Activated T-helper 17 cell treated with anti-CD3 and anti-CD28 coated beads, Interleukin-2, amount 50 U/mL, for 72 hours (primary cell): ENCODE measurements at regions not wholly inside any gene's neighbourhood (a gene's known extent, or its start where the extent isn't known, plus 50 kb on each side); places are given as distances from the start of the nearest gene placed in this dataset.

Source experiments
- ATAC-seq: fragments of 150-1000 bp; cut with Tn5 transposase; replicated peaks from 2 replicates; pipeline ENCODE4 v1.10.0; 2021; ENCODE audit warnings: mild to moderate bottlenecking, moderate library complexity
- H3K27ac Mint-ChIP-seq: one replicate; pipeline ENCODE4 v1.8.0; 2022; ENCODE audit warnings: mixed read lengths
- H3K27me3 Mint-ChIP-seq: one replicate; pipeline ENCODE4 v1.8.0; 2022; ENCODE audit warnings: mixed read lengths
- H3K36me3 Mint-ChIP-seq: one replicate; pipeline ENCODE4 v1.8.0; 2022; ENCODE audit warnings: low read depth, mild to moderate bottlenecking, mixed read lengths
- H3K4me1 Mint-ChIP-seq: one replicate; pipeline ENCODE4 v1.8.0; 2022; ENCODE audit warnings: mixed read lengths
- H3K4me3 Mint-ChIP-seq: one replicate; pipeline ENCODE4 v1.8.0; 2022; ENCODE audit warnings: mild to moderate bottlenecking, mixed read lengths
- H3K9me3 Mint-ChIP-seq: one replicate; pipeline ENCODE4 v1.8.0; 2022; ENCODE audit warnings: mixed read lengths

DNA sequence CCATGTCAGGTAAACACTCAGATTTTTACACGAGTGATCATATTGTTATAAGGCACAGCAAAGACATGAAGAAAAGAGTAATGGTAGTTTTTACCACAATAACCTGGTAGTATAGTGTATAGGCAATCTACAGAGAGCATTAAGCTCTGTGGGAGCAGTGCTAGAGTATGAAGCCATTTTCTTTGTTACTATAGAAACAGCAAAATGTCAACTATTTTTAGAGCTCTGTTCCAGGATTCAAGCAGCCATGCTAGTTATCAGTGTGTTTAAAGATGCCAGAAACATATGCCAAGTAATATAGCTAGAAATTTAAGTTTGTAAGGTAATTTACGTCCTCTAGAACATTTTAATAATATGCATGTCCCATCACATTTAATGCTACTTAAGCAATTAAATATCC, 77.6 kb upstream of the RGS18 start:
- ATAC-seq = no peak

GRCh38 chr1:192081359-192081758, 76.9 kb upstream of the RGS18 start:
- Mint-ChIP-seq H3K36me3 (no peaks in the 10 kb centered on the region), H3K27me3 (no peaks in the 10 kb centered on the region), H3K9me3 (peaks cover 5% of the 10 kb centered on the region), H3K27ac (no peak overlapping the region), H3K4me3 (no peak overlapping the region), H3K4me1 (no peaks in the 10 kb centered on the region)
- no peak for ATAC-seq

More for the DNA sequence above, 77.6 kb upstream of the RGS18 start:
- no peak overlapping the region for H3K27ac Mint-ChIP-seq
- H3K9me3 Mint-ChIP-seq = peaks cover 5% of the 10 kb centered on the region
- no peaks in the 10 kb centered on the region for H3K4me1 Mint-ChIP-seq
- H3K27me3 Mint-ChIP-seq = no peaks in the 10 kb centered on the region
- H3K4me3 Mint-ChIP-seq = no peak overlapping the region
- no peaks in the 10 kb centered on the region for H3K36me3 Mint-ChIP-seq

DNA sequence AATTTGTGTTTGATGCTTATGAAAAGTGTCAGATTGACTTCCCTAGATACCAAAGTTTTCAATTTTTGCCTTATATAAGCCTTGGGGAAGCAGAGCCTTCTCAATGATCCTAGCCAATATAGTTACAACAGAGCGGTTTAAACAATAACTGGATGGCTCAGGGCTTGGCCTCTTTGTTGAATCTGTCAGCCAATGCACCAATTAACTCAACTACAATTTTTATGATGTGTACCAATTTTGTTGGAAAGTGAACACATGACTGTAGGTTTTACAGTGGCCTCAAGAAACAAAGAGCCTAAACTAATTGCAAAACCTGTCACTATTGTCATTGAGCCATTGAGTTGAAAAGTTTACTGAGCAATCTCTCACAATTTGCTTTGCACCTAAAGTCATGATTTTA, 71.6 kb upstream of the RGS18 start:
- Mint-ChIP-seq H3K27me3 (no peaks in the 10 kb centered on the region), H3K36me3 (no peaks in the 10 kb centered on the region), H3K27ac (no peak overlapping the region), H3K4me1 (no peaks in the 10 kb centered on the region), H3K9me3 (peaks cover 5% of the 10 kb centered on the region), H3K4me3 (no peak overlapping the region)
- no peak for ATAC-seq

- no peaks in the 10 kb centered on the region for H3K36me3 Mint-ChIP-seq
- H3K4me3 Mint-ChIP-seq = no peak overlapping the region
- H3K27me3 Mint-ChIP-seq = no peaks in the 10 kb centered on the region
- H3K4me1 Mint-ChIP-seq = no peaks in the 10 kb centered on the region
- no peak overlapping the region for H3K27ac Mint-ChIP-seq
- peaks cover 10% of the 10 kb centered on the region for H3K9me3 Mint-ChIP-seq
- ATAC-seq = no peak
These were observed 70.9 kb upstream of the RGS18 start for GRCh38 chr1:192087334-192087733.

DNA sequence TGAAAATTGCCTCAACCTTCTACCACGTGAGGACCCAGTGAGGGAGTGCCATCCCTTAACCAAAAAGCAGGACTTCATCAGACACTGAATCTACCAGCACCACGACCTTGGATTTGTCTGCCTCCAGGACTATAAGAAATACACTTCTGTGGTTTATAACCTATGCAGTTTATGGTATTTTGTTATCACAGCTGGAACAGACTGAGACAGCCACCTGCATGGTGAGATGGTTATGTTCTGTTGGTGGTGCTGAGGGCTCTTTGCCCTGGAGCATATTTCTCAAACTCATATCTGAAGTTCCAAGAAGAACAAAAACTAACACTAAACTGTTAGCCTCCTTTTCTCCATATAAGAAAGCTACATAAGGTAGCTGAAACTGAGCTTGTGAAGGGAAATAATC, 69.8 kb upstream of the RGS18 start:
- no peaks in the 10 kb centered on the region for H3K4me1 Mint-ChIP-seq
- H3K27me3 Mint-ChIP-seq = no peaks in the 10 kb centered on the region
- H3K27ac Mint-ChIP-seq = no peak overlapping the region
- no peak overlapping the region for H3K4me3 Mint-ChIP-seq
- ATAC-seq = no peak
- peaks cover 10% of the 10 kb centered on the region for H3K9me3 Mint-ChIP-seq
- no peaks in the 10 kb centered on the region for H3K36me3 Mint-ChIP-seq

GRCh38 chr1:192098001-192098400, 60.3 kb upstream of the RGS18 start:
- Mint-ChIP-seq H3K4me3 (no peak overlapping the region), H3K27me3 (no peaks in the 10 kb centered on the region), H3K4me1 (no peaks in the 10 kb centered on the region), H3K9me3 (peaks cover 9% of the 10 kb centered on the region), H3K27ac (no peak overlapping the region), H3K36me3 (no peaks in the 10 kb centered on the region)
- no peak for ATAC-seq

DNA sequence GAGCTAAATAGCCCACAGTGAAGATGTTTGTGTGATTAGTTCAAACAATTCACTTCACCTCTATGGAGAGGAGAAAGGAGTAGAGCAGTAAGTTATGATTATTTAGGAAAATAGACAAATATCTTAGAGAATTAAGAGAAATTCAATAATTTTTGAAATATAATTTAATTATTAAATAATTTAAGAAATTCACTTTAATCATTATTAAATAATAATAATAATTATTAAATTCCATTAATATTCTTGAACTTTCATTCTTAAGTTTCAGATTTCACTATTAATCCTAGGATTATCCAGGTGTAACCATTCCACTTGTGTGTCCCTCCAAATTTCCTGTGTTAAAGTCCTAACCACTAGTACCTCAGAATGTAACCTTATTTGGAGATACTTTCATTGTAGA, 58.9 kb upstream of the RGS18 start:
- Mint-ChIP-seq H3K27me3 (no peaks in the 10 kb centered on the region), H3K36me3 (no peaks in the 10 kb centered on the region), H3K4me3 (no peak overlapping the region), H3K9me3 (peaks cover 9% of the 10 kb centered on the region), H3K4me1 (no peaks in the 10 kb centered on the region), H3K27ac (no peak overlapping the region)
- ATAC-seq = no peak

GRCh38 chr1:192100686-192101468, 57.4 kb upstream of the RGS18 start:
- Mint-ChIP-seq H3K9me3 (peaks cover 9% of the 10 kb centered on the region), H3K27ac (no peak overlapping the region), H3K4me3 (no peak overlapping the region), H3K36me3 (no peaks in the 10 kb centered on the region), H3K4me1 (no peaks in the 10 kb centered on the region), H3K27me3 (no peaks in the 10 kb centered on the region)
- no peak for ATAC-seq

DNA sequence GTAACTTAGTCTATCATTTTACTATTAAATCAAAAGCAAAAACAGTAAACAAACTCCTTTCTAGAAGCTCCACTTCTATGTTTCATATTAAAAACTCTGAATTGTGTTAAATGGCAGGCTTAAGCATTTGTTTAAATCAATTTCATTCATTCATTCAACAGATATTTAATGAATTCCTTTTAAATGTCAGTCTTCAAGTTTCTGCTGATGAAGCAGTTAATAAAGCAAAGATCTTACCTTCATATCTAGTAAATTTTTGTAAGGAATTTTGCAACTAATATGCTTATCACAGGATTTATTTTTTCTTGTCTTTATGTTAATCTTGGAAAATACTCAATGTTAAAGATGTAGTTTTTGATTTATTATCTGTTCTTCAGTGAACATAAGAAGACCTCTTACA, 54.1 kb upstream of the RGS18 start:
- no peak for ATAC-seq
- no peaks in the 10 kb centered on the region for H3K27me3 Mint-ChIP-seq
- no peaks in the 10 kb centered on the region for H3K4me1 Mint-ChIP-seq
- peaks cover 7% of the 10 kb centered on the region for H3K9me3 Mint-ChIP-seq
- no peaks in the 10 kb centered on the region for H3K36me3 Mint-ChIP-seq
- H3K27ac Mint-ChIP-seq = no peak overlapping the region
- H3K4me3 Mint-ChIP-seq = no peak overlapping the region

DNA sequence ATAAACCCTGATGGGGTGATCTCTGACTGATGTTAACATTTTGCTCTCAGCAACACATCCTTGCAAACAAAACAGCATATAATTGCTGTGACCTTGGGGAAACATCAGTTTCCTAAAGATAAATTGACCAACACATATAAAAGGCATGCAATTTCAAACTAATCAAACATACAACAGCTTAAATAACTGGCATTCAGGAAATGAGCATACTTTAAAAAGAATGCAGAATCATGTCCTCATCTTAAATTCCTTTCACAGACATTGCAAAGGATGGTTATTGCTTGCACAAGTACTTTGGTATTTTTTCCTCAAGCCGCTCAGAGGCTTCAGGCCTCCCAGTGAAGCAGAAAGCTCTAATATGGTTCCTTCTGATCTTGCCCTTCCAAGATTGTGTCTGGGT, 53.4 kb upstream of the RGS18 start:
- Mint-ChIP-seq H3K27ac (no peak overlapping the region), H3K27me3 (no peaks in the 10 kb centered on the region), H3K9me3 (peaks cover 6% of the 10 kb centered on the region), H3K4me1 (no peaks in the 10 kb centered on the region), H3K36me3 (no peaks in the 10 kb centered on the region), H3K4me3 (no peak overlapping the region)
- no peak for ATAC-seq

DNA sequence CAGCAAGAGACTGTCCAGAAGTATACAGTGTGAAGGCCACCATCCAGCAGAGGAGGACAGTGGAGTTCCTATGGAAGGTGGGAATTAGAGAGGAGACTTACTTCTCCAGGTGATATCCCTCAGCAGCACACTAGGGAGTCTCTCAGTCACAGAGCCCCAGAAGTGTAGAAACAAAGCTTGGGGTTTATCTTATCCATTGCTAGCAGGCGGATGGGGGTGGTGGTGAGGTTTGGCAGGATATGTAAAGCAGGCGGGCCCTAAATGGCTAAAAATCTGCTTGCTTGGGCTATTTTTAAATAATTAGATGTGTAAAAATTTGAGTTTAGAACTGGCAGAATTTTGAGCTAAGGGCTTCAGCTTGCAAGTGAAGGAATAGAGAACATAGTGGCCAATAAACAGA, 50.1 kb upstream of the RGS18 start:
- Mint-ChIP-seq H3K9me3 (no peaks in the 10 kb centered on the region), H3K4me3 (no peak overlapping the region), H3K27me3 (no peaks in the 10 kb centered on the region), H3K27ac (no peak overlapping the region), H3K36me3 (no peaks in the 10 kb centered on the region), H3K4me1 (no peaks in the 10 kb centered on the region)
- ATAC-seq = no peak
